ENCODE measurements at regions not wholly inside any gene's neighbourhood (a gene's known extent, or its start where the extent isn't known, plus 50 kb on each side); places are given as distances from the start of the nearest gene placed in this dataset.

- DNase-seq (ENCODE audit: low read depth in 2 of 2): no peak
These were observed 279.8 kb downstream of the TNS1 start for GRCh38 chr2:217722883-217723472.

GRCh38 chr2:217717646-217718045 lies 285.1 kb downstream of the TNS1 start:
- DNase-seq (ENCODE audit: low read depth in 2 of 2): no peak

GRCh38 chr2:217715484-217715883 lies 287.3 kb downstream of the TNS1 start:
- DNase-seq (ENCODE audit: low read depth in 2 of 2): no peak

DNA sequence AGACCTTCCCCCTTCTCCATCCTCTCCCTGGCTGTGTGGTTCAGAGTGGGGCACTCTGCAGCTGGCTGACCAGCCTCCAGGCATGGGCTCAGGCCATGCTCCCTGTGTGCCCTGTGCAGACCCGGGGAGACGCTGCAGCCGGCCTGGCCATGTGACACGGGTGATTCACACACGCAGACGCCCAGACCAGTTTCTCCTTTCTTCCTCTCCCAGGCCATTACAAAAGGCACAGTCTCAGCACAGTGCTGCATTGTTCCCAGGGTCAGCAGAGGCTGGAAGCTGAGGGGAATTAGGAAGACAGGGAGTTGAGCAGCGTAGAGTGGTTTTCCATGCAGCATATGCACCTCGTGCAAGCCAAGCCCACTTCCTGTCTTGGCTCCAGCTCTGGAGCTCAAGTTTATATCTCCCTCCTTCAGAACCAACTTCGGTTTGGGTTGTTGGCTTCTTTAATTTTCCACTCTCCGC lies 288.5 kb downstream of the TNS1 start:
- no peak for DNase-seq (ENCODE audit: low read depth in 2 of 2)

DNA sequence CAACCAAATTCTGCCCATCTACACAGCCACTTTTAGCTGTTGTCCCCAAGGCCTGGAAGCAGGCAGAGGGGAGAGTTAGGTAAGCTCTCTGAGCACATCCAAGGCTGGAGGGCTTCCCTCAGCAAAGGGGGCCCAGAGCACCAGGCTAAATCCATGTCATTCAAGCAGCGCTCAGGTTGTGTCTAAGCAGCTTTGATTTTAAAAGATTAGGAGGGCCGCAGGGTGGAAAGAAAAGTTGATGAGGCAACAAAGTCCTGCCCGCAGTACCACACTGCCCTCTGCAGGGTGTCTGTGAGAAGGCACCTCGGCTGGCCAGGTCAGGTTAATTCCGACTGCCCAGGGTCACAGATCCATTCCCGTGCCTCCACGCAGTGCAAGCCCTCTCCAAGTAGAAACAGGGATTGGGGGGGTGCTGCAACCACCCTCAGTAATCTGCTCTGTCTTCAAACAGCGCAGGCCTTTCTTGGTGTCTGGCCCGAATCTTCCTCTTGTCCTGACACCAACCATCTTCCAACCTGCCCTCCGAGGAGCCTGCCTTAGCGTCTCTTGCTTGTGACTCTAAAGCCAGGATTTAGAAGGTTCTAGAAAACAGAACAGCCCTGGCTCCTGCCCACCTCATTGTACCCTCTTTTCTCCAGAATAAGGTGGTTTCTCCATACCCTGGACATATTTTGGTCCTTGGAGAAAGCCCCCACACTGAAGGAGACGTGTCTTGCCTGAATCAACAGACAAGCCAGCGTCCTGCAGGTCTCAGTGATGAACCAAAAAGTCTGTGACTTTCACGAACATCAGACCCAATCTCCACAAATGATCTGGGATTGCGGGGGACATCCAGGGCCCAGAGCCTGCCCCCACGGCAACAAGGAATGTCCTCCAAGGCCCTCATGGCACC lies 289.2 kb downstream of the TNS1 start:
- DNase-seq (ENCODE audit: low read depth in 2 of 2): peak; percentile 45 to 73

GRCh38 chr2:217712431-217712830 lies 290.4 kb downstream of the TNS1 start:
- DNase-seq (ENCODE audit: low read depth in 2 of 2): no peak

- no peak for DNase-seq (ENCODE audit: low read depth in 2 of 2)
These were observed 291.6 kb downstream of the TNS1 start for GRCh38 chr2:217711188-217711587.

DNA sequence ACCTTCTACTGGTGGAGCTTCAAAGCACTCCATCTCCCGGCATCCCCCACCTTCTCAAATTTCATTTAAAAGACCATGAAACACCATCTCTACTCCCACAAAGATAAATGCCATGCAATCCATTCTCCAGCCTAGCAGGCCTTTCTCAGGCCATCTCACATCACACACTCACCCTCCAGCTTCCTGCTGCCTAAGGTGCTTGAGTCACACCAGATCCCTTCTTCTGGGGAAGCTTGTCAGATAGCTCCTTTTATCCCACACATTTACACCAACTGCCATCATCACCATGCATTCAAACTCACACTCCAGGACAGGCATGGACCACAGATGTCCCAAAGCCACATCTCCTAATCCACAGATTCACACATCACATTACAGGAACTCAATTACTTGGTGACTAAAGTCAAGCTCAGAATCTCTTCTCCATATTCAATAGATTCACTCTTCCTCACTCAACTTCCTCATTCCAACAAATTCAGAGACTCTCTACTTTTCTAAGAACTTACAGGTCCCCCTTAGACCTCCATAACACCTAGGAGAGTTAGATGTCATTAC lies 292.5 kb downstream of the TNS1 start:
- DNase-seq (ENCODE audit: low read depth in 2 of 2): no peak

GRCh38 chr2:217709478-217710210 lies 293.2 kb downstream of the TNS1 start:
- no peak for DNase-seq (ENCODE audit: low read depth in 2 of 2)

GRCh38 chr2:217707131-217707611 lies 295.6 kb downstream of the TNS1 start:
- no peak for DNase-seq (ENCODE audit: low read depth in 2 of 2)

GRCh38 chr2:217706513-217706912 lies 296.3 kb downstream of the TNS1 start:
- no peak for DNase-seq (ENCODE audit: low read depth in 2 of 2)

GRCh38 chr2:217706095-217706494 lies 296.7 kb downstream of the TNS1 start:
- no peak for DNase-seq (ENCODE audit: low read depth in 2 of 2)

- no peak for DNase-seq (ENCODE audit: low read depth in 2 of 2)
These were observed 297.3 kb downstream of the TNS1 start for GRCh38 chr2:217705461-217705860.

- no peak for DNase-seq (ENCODE audit: low read depth in 2 of 2)
These were observed 298.8 kb downstream of the TNS1 start for GRCh38 chr2:217703999-217704398.

DNA sequence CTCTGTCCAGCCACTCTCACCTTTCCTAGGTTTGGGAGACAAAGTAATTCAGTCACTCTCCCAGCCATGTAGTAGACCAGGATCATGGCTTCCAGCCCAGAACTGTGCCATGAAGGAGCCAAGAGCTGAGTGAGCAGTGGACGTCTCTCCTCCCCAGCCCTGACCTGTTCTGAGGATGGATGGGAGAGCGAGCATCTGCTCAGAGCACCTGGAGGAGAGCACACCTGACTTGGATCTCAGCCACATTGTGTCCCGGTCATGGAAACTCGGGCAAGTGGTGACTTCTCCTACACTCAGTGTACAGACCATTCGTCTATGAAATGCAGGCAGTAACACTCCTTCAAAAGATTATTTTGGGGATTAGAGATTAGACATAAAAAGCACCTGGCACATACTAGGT lies 299.7 kb downstream of the TNS1 start:
- DNase-seq (ENCODE audit: low read depth in 2 of 2): no peak

DNA sequence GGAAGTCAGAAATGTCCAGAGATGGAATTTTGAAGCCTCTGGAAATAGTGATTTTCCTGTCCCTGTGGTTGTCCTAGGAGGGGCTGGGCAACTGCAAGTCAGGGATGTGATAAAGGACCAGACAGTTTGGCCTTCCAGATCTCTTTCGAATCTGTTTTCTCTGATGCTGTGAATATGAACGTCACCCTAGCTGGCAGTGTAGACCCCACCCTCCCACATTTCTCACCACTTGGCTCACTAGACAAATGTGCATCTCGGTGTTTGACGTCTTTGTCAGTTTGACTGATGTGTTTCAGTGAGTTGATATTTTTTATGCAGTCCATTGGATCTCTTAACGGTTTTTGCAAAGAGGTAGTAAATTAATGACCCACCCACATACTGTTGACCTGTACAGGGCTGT lies 301.2 kb downstream of the TNS1 start:
- DNase-seq (ENCODE audit: low read depth in 2 of 2): no peak

GRCh38 chr2:217698691-217699090 lies 304.1 kb downstream of the TNS1 start:
- DNase-seq (ENCODE audit: low read depth in 2 of 2): no peak

- DNase-seq (ENCODE audit: low read depth in 2 of 2): no peak
These were observed 307.7 kb downstream of the TNS1 start for GRCh38 chr2:217695033-217695520.

DNA sequence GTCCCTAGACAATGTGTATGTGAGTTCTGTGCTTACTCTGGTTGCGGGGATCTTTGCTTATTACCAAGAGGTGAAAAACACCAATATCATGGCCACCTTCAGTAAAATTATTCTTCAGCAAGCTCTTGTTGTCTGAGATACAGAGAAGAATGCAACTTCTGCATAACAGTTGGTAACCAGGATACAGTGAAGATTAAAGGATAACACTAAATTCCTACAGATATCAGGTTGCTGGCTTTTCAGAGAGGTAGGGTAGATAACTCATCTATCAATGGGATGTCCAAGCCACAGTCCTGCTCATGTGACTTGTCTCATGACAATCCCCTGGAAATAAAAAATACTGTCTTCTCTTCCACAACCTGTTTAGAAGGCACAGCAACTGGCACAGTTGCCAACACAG lies 308.5 kb downstream of the TNS1 start:
- no peak for DNase-seq (ENCODE audit: low read depth in 2 of 2)

GRCh38 chr2:217693363-217693762 lies 309.4 kb downstream of the TNS1 start:
- no peak for DNase-seq (ENCODE audit: low read depth in 2 of 2)

- no peak for DNase-seq (ENCODE audit: low read depth in 2 of 2)
These were observed 310.7 kb downstream of the TNS1 start for GRCh38 chr2:217691920-217692666.
